ENCODE measurements at regions not wholly inside any gene's neighbourhood (a gene's known extent, or its start where the extent isn't known, plus 50 kb on each side); places are given as distances from the start of the nearest gene placed in this dataset.
"Not testable (repeated sequence)": the region's sequence is repeated elsewhere in the genome, so short reads cannot be mapped to it uniquely, and the experiment has no call there.

- TF ChIP-seq SPI1 (IDR thresholded peaks at IDR 0.05; ENCODE audit: low read depth, low read length) (no peak), POLR2A (IDR thresholded peaks at IDR 0.05; ENCODE audit: low read depth, low read length) (no peak), TAF1 (IDR thresholded peaks at IDR 0.05; ENCODE audit: low read depth, low read length) (no peak), POU2F2 (IDR thresholded peaks at IDR 0.05; ENCODE audit: low read depth, low read length) (no peak), POLR2AphosphoS5 (IDR thresholded peaks at IDR 0.05; ENCODE audit: low read depth, low read length) (no peak), PAX5 (IDR thresholded peaks at IDR 0.05; ENCODE audit: insufficient read depth, low read length, severe bottlenecking) (no peak)
- no peak for DNase-seq (ENCODE audit: insufficient read length, low spot score)
- FAIRE-seq = no peak
Observed at GRCh38 chr6:169367507-169367906, 113.9 kb upstream of the THBS2 start.

- FAIRE-seq (no peak), DNase-seq (ENCODE audit: insufficient read length, low spot score) (no peak)
- no peak for TF ChIP-seq TAF1 (IDR thresholded peaks at IDR 0.05; ENCODE audit: low read depth, low read length)
- TF ChIP-seq POLR2A (IDR thresholded peaks at IDR 0.05; ENCODE audit: low read depth, low read length) = no peak
- TF ChIP-seq POU2F2 (IDR thresholded peaks at IDR 0.05; ENCODE audit: low read depth, low read length) = no peak
- no peak for TF ChIP-seq POLR2AphosphoS5 (IDR thresholded peaks at IDR 0.05; ENCODE audit: low read depth, low read length)
- no peak for TF ChIP-seq SPI1 (IDR thresholded peaks at IDR 0.05; ENCODE audit: low read depth, low read length)
- TF ChIP-seq PAX5 (IDR thresholded peaks at IDR 0.05; ENCODE audit: insufficient read depth, low read length, severe bottlenecking) = no peak
Observed at GRCh38 chr6:169366258-169366901, 112.7 kb upstream of the THBS2 start.

- DNase-seq (ENCODE audit: insufficient read length, low spot score) = no peak
- FAIRE-seq = no peak
- TF ChIP-seq SPI1 (IDR thresholded peaks at IDR 0.05; ENCODE audit: low read depth, low read length) (no peak), POLR2A (IDR thresholded peaks at IDR 0.05; ENCODE audit: low read depth, low read length) (no peak), TAF1 (IDR thresholded peaks at IDR 0.05; ENCODE audit: low read depth, low read length) (no peak), POLR2AphosphoS5 (IDR thresholded peaks at IDR 0.05; ENCODE audit: low read depth, low read length) (no peak), PAX5 (IDR thresholded peaks at IDR 0.05; ENCODE audit: insufficient read depth, low read length, severe bottlenecking) (no peak), POU2F2 (IDR thresholded peaks at IDR 0.05; ENCODE audit: low read depth, low read length) (no peak)
Observed at GRCh38 chr6:169365567-169366257, 112.1 kb upstream of the THBS2 start.

GRCh38 chr6:169363590-169363989 lies 109.9 kb upstream of the THBS2 start:
- no peak for DNase-seq (ENCODE audit: insufficient read length, low spot score)
- no peak for TF ChIP-seq POLR2AphosphoS5 (IDR thresholded peaks at IDR 0.05; ENCODE audit: low read depth, low read length)
- no peak for TF ChIP-seq PAX5 (IDR thresholded peaks at IDR 0.05; ENCODE audit: insufficient read depth, low read length, severe bottlenecking)
- FAIRE-seq = no peak

- no peak for DNase-seq (ENCODE audit: insufficient read length, low spot score)
- no peak for TF ChIP-seq POLR2AphosphoS5 (IDR thresholded peaks at IDR 0.05; ENCODE audit: low read depth, low read length)
- TF ChIP-seq TAF1 (IDR thresholded peaks at IDR 0.05; ENCODE audit: low read depth, low read length) = no peak
- no peak for TF ChIP-seq PAX5 (IDR thresholded peaks at IDR 0.05; ENCODE audit: insufficient read depth, low read length, severe bottlenecking)
- no peak for TF ChIP-seq POU2F2 (IDR thresholded peaks at IDR 0.05; ENCODE audit: low read depth, low read length)
- no peak for TF ChIP-seq SPI1 (IDR thresholded peaks at IDR 0.05; ENCODE audit: low read depth, low read length)
- TF ChIP-seq POLR2A (IDR thresholded peaks at IDR 0.05; ENCODE audit: low read depth, low read length) = no peak
- FAIRE-seq = no peak
Observed at GRCh38 chr6:169362501-169363121, 109.0 kb upstream of the THBS2 start.

- not testable (repeated sequence) for DNase-seq (ENCODE audit: insufficient read length, low spot score); FAIRE-seq
Observed at GRCh38 chr6:169355001-169355400, 101.4 kb upstream of the THBS2 start.

- FAIRE-seq (no peak), DNase-seq (ENCODE audit: insufficient read length, low spot score) (no peak)
- TF ChIP-seq TAF1 (IDR thresholded peaks at IDR 0.05; ENCODE audit: low read depth, low read length) = no peak
- TF ChIP-seq POLR2AphosphoS5 (IDR thresholded peaks at IDR 0.05; ENCODE audit: low read depth, low read length) = no peak
- no peak for TF ChIP-seq PAX5 (IDR thresholded peaks at IDR 0.05; ENCODE audit: insufficient read depth, low read length, severe bottlenecking)
- TF ChIP-seq POU2F2 (IDR thresholded peaks at IDR 0.05; ENCODE audit: low read depth, low read length) = no peak
- TF ChIP-seq POLR2A (IDR thresholded peaks at IDR 0.05; ENCODE audit: low read depth, low read length) = no peak
- TF ChIP-seq SPI1 (IDR thresholded peaks at IDR 0.05; ENCODE audit: low read depth, low read length) = no peak
Observed at GRCh38 chr6:169345146-169345545, 91.5 kb upstream of the THBS2 start.

GRCh38 chr6:169344750-169345065 lies 91.1 kb upstream of the THBS2 start:
- no peak for DNase-seq (ENCODE audit: insufficient read length, low spot score)
- no peak for FAIRE-seq
- TF ChIP-seq POU2F2 (IDR thresholded peaks at IDR 0.05; ENCODE audit: low read depth, low read length) (no peak), TAF1 (IDR thresholded peaks at IDR 0.05; ENCODE audit: low read depth, low read length) (no peak), POLR2AphosphoS5 (IDR thresholded peaks at IDR 0.05; ENCODE audit: low read depth, low read length) (no peak), PAX5 (IDR thresholded peaks at IDR 0.05; ENCODE audit: insufficient read depth, low read length, severe bottlenecking) (no peak), SPI1 (IDR thresholded peaks at IDR 0.05; ENCODE audit: low read depth, low read length) (no peak), POLR2A (IDR thresholded peaks at IDR 0.05; ENCODE audit: low read depth, low read length) (no peak)

- DNase-seq (ENCODE audit: insufficient read length, low spot score) (no peak), FAIRE-seq (no peak)
- TF ChIP-seq POU2F2 (IDR thresholded peaks at IDR 0.05; ENCODE audit: low read depth, low read length) = no peak
- no peak for TF ChIP-seq POLR2AphosphoS5 (IDR thresholded peaks at IDR 0.05; ENCODE audit: low read depth, low read length)
- no peak for TF ChIP-seq SPI1 (IDR thresholded peaks at IDR 0.05; ENCODE audit: low read depth, low read length)
- no peak for TF ChIP-seq POLR2A (IDR thresholded peaks at IDR 0.05; ENCODE audit: low read depth, low read length)
- TF ChIP-seq PAX5 (IDR thresholded peaks at IDR 0.05; ENCODE audit: insufficient read depth, low read length, severe bottlenecking) = no peak
- TF ChIP-seq TAF1 (IDR thresholded peaks at IDR 0.05; ENCODE audit: low read depth, low read length) = no peak
Observed at GRCh38 chr6:169343886-169344749, 90.5 kb upstream of the THBS2 start.
